HCT116 (cell line): ENCODE measurements at regions not wholly inside any gene's neighbourhood (a gene's known extent, or its start where the extent isn't known, plus 50 kb on each side); places are given as distances from the start of the nearest gene placed in this dataset.

Experiments used
- ATAC-seq: fragments of 200-7000 bp; cut with Tn5 transposase; 2 replicates; pipeline ENCODE4 v1.9.1; 2020; ENCODE audit warnings: mild to moderate bottlenecking, moderate library complexity
- BruUV-seq: library from RNA; stranded (reverse); fragments of 400-500 nt; replicated peaks from 2 replicates; lab custom pipeline; 2021; lab: Mats Ljungman, UMichigan
- CTCF ChIA-PET: fragments of 300-600 bp; sonication (Branson Sonifier 250); formaldehyde crosslinking; loops from one replicate; lab custom pipeline; 2021; ENCODE audit warnings: antibody characterized with exemption; lab: Charles Lee
- POLR2A ChIA-PET: fragments of 300-600, 350-600 bp; sonication (Branson Sonifier 250); formaldehyde crosslinking; loops from one replicate; lab custom pipeline; 2021; ENCODE audit warnings: antibody characterized with exemption; lab: Charles Lee
- RAD21 ChIA-PET, 2 experiments: fragments of 300-600 bp; sonication (Branson Sonifier 250); formaldehyde crosslinking; loops; one replicate each; lab custom pipeline; 2023; ENCODE audit warnings: low total read pairs in 2 of 2; ENCODE audit not compliant: uncharacterized antibody in 2 of 2, unreplicated experiment in 2 of 2, low non-redundant PET in 1 of 2; lab: Charles Lee
- DNase-seq: peaks from one replicate; pipeline ENCODE4 v3.0.0-alpha.2; 2010; ENCODE audit warnings: low read depth, low spot score
- H2AFZ ChIP-seq: fragments of 200-600 bp; shearing (Covaris generic), sonication (generic); 2 replicates; pipeline ENCODE4 v1.6.1; 2017; ENCODE audit warnings: low read depth, mixed run types, mixed read lengths, antibody characterized with exemption, low read length; ENCODE audit not compliant: poor library complexity, severe bottlenecking
- H3K27ac ChIP-seq: 2 replicates; pipeline ENCODE4 v1.5.1; 2012; ENCODE audit warnings: low read depth, low read length
- H3K27me3 ChIP-seq: fragments of 200-600 bp; sonication (generic); 2 replicates; pipeline ENCODE4 v1.6.1; 2016; ENCODE audit warnings: mixed run types, low read length, mixed read lengths; ENCODE audit not compliant: insufficient read depth
- H3K36me3 ChIP-seq, 2 experiments: fragments of 200-500 bp in 1 of 2; fragments of 200-600 bp in 1 of 2; sonication (Bioruptor generic) in 1 of 2; sonication (generic) in 1 of 2; 2 replicates each; pipeline versions ENCODE4 v1.5.1 to v1.6.1; 2014 to 2016; ENCODE audit warnings: low read length in 2 of 2, inconsistent platforms in 1 of 2, mixed read lengths in 1 of 2, mixed run types in 1 of 2; ENCODE audit not compliant: insufficient read depth in 2 of 2, control insufficient read depth in 1 of 2
- H3K4me1 ChIP-seq, 2 experiments: fragments of 200-600 bp in 1 of 2; sonication (generic) in 1 of 2; 2 replicates each; pipeline versions ENCODE4 v1.5.1 to v1.6.1; 2012 to 2017; ENCODE audit warnings: low read length in 2 of 2, inconsistent platforms in 1 of 2, mild to moderate bottlenecking in 1 of 2, mixed read lengths in 1 of 2, mixed run types in 1 of 2, moderate library complexity in 1 of 2; ENCODE audit not compliant: insufficient read depth in 2 of 2, control insufficient read depth in 1 of 2
- H3K4me2 ChIP-seq: fragments of 200-600 bp; sonication (generic); 2 replicates; pipeline ENCODE4 v1.6.1; 2017; ENCODE audit warnings: mixed run types, low read length, mixed read lengths
- H3K4me3 ChIP-seq, 2 experiments: fragments of 200-600 bp in 1 of 2; sonication (generic) in 1 of 2; replicated peaks in 1 of 2; 2 replicates each; pipeline ENCODE4 v1.5.1; 2011 to 2016; ENCODE audit warnings: low read length in 2 of 2, control low read depth in 1 of 2, low read depth in 1 of 2, mild to moderate bottlenecking in 1 of 2, mixed read lengths in 1 of 2, mixed run types in 1 of 2
- H3K79me2 ChIP-seq: fragments of 200-600 bp; sonication (generic); 2 replicates; pipeline ENCODE4 v1.6.1; 2017; ENCODE audit warnings: mild to moderate bottlenecking, mixed run types, low read length, moderate library complexity, mixed read lengths; ENCODE audit not compliant: insufficient read depth
- H3K9ac ChIP-seq: fragments of 200-600 bp; sonication (generic); 2 replicates; pipeline ENCODE4 v1.6.1; 2016; ENCODE audit warnings: low read length, mixed read lengths
- H3K9me2 ChIP-seq: fragments of 200-600 bp; sonication (generic), shearing (Covaris generic); 2 replicates; pipeline ENCODE4 v1.6.1; 2017; ENCODE audit warnings: mixed run types, mild to moderate bottlenecking, moderate library complexity; ENCODE audit not compliant: insufficient read depth
- H3K9me3 ChIP-seq, 2 experiments: fragments of 200-500 bp in 1 of 2; fragments of 200-600 bp in 1 of 2; sonication (Bioruptor generic) in 1 of 2; sonication (generic) in 1 of 2; 2 replicates each; pipeline ENCODE4 v1.6.1; 2014 to 2017; ENCODE audit warnings: low read length in 2 of 2, mixed read lengths in 2 of 2, inconsistent platforms in 1 of 2, low read depth in 1 of 2, mild to moderate bottlenecking in 1 of 2, mixed run types in 1 of 2, moderate library complexity in 1 of 2; ENCODE audit not compliant: control insufficient read depth in 1 of 2, insufficient read depth in 1 of 2
- H4K20me1 ChIP-seq: fragments of 200-600 bp; sonication (generic), shearing (Covaris generic); 2 replicates; pipeline ENCODE4 v1.6.1; 2017; ENCODE audit warnings: mixed run types, mild to moderate bottlenecking, moderate library complexity; ENCODE audit not compliant: insufficient read depth
- ATF3 ChIP-seq: IDR thresholded peaks from 2 replicates; pipeline ENCODE4 v1.6.1; 2012
- CBX3 ChIP-seq: IDR thresholded peaks from 2 replicates; pipeline ENCODE4 v1.6.1; 2012; ENCODE audit warnings: low read depth
- CEBPB ChIP-seq: IDR thresholded peaks from 2 replicates; pipeline ENCODE4 v1.6.1; 2012; ENCODE audit warnings: low read depth
- EGR1 ChIP-seq: IDR thresholded peaks from 2 replicates; pipeline ENCODE4 v1.6.1; 2012; ENCODE audit warnings: low read depth
- ELF1 ChIP-seq: IDR thresholded peaks from 2 replicates; pipeline ENCODE4 v1.6.1; 2012; ENCODE audit warnings: low read depth, borderline replicate concordance
- EZH2 ChIP-seq: fragments of 200-600 bp; sonication (generic); IDR thresholded peaks from 2 replicates; pipeline ENCODE4 v1.6.1; 2017; ENCODE audit warnings: antibody characterized with exemption, mixed run types
- EZH2phosphoT487 ChIP-seq: fragments of 200-600 bp; IDR thresholded peaks from 2 replicates; pipeline ENCODE4 v1.6.1; 2018; ENCODE audit warnings: antibody characterized with exemption, borderline replicate concordance
- FOSL1 ChIP-seq: IDR thresholded peaks from 2 replicates; pipeline ENCODE4 v1.6.1; 2012; ENCODE audit warnings: low read depth
- JUND ChIP-seq: IDR thresholded peaks from 2 replicates; pipeline ENCODE4 v1.6.1; 2012
- POLR2A ChIP-seq: IDR thresholded peaks from 2 replicates; pipeline ENCODE4 v1.7.0; 2011; ENCODE audit warnings: borderline replicate concordance; ENCODE audit not compliant: insufficient read depth, insufficient read length; ENCODE audit errors: extremely low read depth
- POLR2AphosphoS5 ChIP-seq: IDR thresholded peaks from 2 replicates; pipeline ENCODE4 v1.6.1; 2011; ENCODE audit warnings: mild to moderate bottlenecking, low read depth, low read length, moderate library complexity
- RAD21 ChIP-seq: IDR thresholded peaks from 2 replicates; pipeline ENCODE4 v1.6.1; 2012; ENCODE audit warnings: low read depth, mild to moderate bottlenecking
- REST ChIP-seq: IDR thresholded peaks from 2 replicates; pipeline ENCODE4 v1.6.1; 2012; ENCODE audit warnings: low read depth
- TCF7L2 ChIP-seq: IDR thresholded peaks from 2 replicates; pipeline ENCODE4 v1.7.0; 2011; ENCODE audit warnings: borderline replicate concordance, inconsistent platforms; ENCODE audit not compliant: insufficient read depth, insufficient read length; ENCODE audit errors: extremely low read depth
- ZBTB33 ChIP-seq: IDR thresholded peaks from 2 replicates; pipeline ENCODE4 v1.6.1; 2011; ENCODE audit warnings: mild to moderate bottlenecking, low read length, moderate library complexity; ENCODE audit not compliant: insufficient replicate concordance; ENCODE audit errors: extremely low read depth
- intact Hi-C: fragments of 100-400 bp; cut with micrococcal nuclease; formaldehyde crosslinking; loops from 2 replicates; pipeline ENCODE4 v1.10.0; 2022

GRCh38 chr4:20529691-20530090 lies 170.6 kb upstream of the PACRGL start:
- Histone ChIP-seq H3K27ac (no peak overlapping the region), H3K36me3 (no peaks in the 10 kb centered on the region), H3K27me3 (no peaks in the 10 kb centered on the region), H4K20me1 (no peaks in the 10 kb centered on the region), H2AFZ (no peak overlapping the region)
- POLR2A ChIA-PET: no interaction called here
- intact Hi-C loops: no loop called here
- no peak for DNase-seq
- TF ChIP-seq ATF3 (no peak), ELF1 (no peak), EZH2 (no peak), JUND (no peak), FOSL1 (no peak), ZBTB33 (no peak), POLR2AphosphoS5 (no peak), CEBPB (no peak), RAD21 (no peak), EZH2phosphoT487 (no peak), EGR1 (no peak), CBX3 (no peak), REST (no peak), TCF7L2 (no peak), POLR2A (no peak)
- TF ChIP-seq, all 23 proteins: peak for 0
- Histone ChIP-seq H3K9me2 (no peaks in the 10 kb centered on the region), H3K4me2 (no peak overlapping the region), H3K4me1 (no peaks in the 10 kb centered on the region), H3K4me3 (no peak overlapping the region), H3K79me2 (no peaks in the 10 kb centered on the region), H3K9me3 (no peaks in the 10 kb centered on the region), H3K9ac (no peak overlapping the region)
- no TSS peak for BruUV-seq
- ChIA-PET RAD21 (no interaction called here), CTCF (no interaction called here)
- no peak for ATAC-seq
